ENCODE measurements at regions not wholly inside any gene's neighbourhood (a gene's known extent, or its start where the extent isn't known, plus 50 kb on each side); places are given as distances from the start of the nearest gene placed in this dataset.
"Not testable (repeated sequence)": the region's sequence is repeated elsewhere in the genome, so short reads cannot be mapped to it uniquely, and the experiment has no call there.

DNA sequence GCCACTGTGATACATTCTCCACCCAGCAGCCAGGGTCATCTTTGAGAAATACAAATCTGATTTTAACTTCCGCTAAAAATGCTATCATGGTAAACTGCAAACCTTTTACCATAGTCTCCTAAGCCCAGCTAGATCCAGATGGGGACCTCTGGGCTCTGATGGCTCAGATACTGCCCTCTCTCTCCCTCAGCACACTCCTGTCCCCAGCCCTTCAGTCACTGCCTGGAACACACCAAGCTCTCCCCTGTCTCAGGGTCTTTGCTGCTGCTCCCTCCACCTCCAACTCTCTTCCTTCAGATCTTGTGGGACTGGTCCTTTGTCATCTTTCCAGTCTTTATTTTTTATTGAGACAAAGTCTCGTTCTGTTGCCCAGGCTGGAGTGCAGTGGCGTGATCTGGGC, 65.1 kb downstream of the SPRY4 start:
- no peak for DNase-seq (ENCODE audit: low spot score)

- no peak for DNase-seq (ENCODE audit: low spot score)
Observed at GRCh38 chr5:142255831-142256230, 69.0 kb downstream of the SPRY4 start.

- DNase-seq (ENCODE audit: low spot score): no peak
Observed at GRCh38 chr5:142254431-142254830, 70.4 kb downstream of the SPRY4 start.

GRCh38 chr5:142253938-142254337, 70.9 kb downstream of the SPRY4 start:
- DNase-seq (ENCODE audit: low spot score): no peak

DNA sequence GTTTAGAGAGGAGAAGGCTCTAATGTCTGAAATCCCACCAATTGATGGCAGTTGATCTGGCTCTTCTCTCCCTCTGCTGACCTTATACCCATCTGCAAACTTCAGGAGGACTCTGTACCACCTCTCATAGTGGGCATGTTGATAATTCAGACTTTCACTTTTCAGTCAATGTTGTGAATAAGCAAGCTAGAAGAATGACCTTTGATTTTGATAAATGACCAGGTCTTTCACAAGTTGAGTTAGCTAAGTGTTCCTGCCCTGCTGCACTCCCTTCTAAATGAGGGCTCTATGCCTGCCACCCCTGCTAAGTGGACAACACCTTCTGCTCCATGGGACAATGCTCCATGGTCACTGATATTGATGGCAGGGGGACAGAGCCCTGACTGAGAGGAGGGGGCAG, 74.7 kb downstream of the SPRY4 start:
- no peak for DNase-seq (ENCODE audit: low spot score)

DNA sequence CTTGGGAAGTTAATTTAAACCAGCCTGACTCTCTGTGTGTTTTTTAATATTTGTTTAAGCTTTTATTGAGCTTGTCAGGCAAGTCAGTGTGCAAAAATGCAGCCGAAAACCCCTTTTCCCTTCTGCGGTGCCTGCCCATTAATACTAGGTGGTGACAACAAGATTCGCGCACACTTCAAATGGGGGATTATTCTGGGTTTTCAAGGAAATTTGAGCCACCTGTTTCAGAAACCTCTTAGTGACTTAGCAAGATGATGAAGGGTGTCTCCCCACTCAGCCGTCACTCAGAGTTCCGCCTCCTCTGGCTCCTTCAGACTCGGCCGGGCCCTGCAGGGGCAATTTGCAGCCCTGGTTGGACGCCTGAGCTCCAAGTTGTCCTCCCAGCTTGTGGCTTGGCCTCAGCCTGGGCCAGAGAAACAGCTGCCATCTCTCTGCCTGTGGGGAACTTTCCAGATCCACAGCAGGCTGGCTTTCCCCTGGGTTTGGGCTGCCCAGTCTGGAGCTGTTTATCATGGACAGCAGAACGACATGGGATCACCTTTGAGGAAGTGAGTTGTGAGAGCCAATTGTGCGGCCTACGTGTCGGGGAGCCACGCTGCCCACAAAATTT, 75.9 kb downstream of the SPRY4 start:
- DNase-seq (ENCODE audit: low spot score): no peak

DNA sequence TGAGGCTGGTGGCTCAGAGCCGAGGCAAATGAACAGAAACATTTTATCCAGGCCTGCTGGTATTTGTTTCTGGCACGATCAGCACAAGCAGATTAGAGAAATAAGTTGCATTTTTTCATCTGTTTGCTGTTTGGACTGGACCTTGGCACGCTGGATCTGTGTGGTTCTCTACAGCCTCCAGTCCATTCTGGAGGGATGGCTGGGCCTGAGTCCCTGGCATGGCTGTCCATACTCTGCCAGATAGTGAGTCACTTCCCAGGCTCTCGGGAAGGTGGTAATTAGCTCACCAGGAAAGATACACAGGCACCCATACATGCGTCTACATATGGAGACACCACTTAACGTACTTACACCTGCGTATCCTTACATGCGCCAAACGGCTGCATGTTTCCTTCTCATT, 78.6 kb downstream of the SPRY4 start:
- DNase-seq (ENCODE audit: low spot score): no peak

DNA sequence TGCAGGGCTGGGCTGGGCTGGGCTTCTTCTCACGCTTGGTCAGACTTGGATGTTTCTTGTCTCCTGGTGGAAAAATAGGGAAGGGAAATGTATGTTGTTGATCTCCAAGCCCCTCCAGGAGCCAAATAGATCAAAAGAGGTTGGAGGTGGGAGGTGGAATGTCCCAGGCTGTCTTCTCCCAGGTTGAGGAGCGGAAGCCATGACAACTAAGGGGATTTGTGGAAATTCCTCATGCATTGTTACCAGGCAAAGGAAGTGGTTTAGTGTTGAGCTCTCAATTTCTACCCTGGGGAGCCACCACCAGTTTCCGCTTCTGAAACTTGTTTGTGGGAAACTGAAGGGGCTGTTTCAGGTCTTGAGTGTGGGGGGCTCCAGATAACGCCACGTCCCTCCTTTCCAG, 79.0 kb downstream of the SPRY4 start:
- DNase-seq (ENCODE audit: low spot score): no peak

DNA sequence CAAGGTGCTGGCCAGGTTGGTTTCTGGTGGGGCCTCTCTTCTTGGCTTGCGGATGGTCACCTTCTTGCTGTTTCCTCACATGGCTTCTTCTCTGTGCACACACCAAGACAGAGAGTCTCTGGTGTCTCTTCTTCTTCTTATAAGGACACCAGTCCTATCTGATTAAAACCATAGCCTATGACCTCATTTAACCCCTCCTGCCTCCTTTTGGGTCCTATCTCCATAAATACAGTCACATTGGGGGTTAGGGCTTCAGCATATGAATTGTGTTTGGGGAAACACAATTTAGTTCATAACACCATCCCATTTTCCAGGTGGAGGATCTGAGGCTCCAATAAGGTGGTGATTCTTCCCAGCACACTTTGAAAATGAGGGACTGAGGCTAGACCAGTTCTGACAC, 80.4 kb downstream of the SPRY4 start:
- DNase-seq (ENCODE audit: low spot score): no peak

DNA sequence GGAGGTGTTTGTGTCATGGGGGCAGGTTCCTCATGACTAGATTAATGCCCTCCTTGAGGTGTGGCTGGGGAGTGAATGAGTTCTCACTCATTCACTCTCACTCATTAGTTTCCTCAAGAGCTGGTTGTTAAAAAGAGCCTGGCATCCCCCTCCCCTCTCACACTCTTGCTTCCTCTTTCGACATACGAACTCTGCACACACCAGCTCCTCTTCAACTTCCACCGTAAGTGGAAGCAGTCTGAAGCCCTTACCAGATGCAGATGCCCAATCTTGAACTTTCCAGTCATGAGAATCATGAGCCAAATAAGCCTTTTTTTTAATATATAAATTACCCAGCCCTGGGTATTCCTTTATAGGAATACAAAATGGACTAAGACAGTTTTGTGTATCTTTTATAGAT, 82.5 kb downstream of the SPRY4 start:
- DNase-seq (ENCODE audit: low spot score): no peak

- no peak for DNase-seq (ENCODE audit: low spot score)
Observed at GRCh38 chr5:142239394-142240159, 85.2 kb downstream of the SPRY4 start.

DNA sequence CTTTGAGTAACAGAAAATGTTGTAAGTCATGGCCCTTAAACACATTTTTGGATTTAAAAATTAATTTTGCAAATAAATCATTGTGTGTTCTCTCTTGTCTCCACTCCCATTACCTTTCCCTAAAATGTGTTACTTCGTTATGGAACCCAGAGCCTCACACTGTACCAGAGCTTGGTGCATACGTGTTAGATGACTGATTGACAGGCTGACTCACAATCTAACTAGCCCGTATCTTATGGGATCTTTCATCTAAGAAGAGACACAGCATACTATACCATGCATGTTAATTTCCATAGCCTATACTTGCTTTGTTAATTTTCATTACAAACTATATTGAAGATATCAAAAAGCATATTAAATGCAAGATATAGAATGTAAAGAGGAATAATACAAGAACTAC, 87.1 kb downstream of the SPRY4 start:
- no peak for DNase-seq (ENCODE audit: low spot score)

GRCh38 chr5:142236673-142237290, 88.0 kb downstream of the SPRY4 start:
- DNase-seq (ENCODE audit: low spot score): not testable (repeated sequence)

DNA sequence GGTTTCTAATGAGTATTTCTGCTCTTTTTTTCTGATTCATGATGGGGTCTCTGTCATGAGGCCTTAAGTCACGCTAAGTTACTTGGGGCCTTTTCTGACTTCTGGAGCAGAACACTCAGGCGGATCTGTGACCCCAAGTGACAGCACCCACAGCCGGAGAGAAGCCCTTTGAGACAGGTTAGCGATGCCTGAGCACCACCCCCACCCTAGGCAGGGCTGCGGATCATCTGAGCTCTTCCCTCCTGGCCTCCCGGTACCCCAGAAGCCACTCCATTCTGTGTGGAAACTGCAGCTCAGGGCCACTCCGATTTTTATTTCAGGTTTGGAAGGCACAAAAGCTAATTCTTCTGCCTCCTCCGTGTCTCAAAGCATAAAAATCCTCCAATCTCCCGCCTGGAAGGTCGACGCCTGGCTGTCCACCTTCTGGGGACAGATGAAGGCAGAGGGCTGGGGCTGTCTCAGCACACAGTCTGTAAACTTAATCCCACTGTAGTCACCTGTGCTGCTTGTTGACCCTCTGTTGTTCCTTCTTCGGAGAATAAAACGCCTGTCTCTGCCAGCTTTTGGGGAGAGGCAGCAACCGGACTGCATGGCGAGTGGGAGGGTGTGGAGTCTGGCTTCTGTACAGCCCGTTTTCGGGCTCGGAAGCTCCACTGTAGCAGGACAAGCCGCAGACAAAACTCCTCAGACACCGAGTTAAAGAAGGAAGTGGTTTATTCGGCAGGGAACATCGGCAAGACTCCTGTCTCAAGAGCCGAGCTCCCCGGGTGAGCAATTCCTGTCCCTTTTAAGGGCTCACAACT, 88.8 kb downstream of the SPRY4 start:
- no peak for DNase-seq (ENCODE audit: low spot score)

DNA sequence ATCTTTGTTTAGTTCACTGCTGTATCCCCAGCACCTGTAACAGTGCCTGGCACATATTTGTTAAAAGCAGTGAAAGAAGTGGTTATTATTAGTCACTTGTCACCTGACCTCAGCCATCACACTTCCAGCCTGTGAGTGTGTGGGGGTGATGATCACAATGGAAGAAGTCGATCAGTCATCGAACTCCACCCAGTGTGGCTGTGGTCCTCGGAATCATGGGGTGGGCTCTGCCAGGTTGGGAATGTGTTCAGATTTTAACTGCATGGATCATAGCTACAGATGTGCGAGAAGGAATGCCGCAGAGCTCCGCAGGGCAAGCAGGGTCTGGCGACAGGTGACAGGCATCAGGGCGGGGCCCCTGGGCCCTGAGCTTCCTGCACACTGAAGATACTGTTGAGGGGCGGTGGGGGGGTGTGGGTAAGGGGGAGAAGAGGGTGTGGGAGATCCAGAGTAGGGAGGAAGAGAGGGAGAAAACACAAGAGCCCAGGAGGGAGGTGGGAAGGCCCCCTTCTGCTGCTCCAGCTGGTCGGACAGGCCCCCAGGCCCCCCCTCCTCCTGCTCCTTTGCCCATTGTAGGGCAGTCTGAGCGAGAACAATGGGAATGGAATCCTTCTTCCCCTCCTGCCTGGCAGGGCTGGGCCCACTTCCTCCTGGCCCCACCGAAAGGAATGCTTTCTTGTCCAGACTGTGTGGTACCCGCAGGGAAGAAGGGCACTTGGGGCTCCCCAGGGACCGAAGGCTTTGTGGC, 89.6 kb downstream of the SPRY4 start:
- no peak for DNase-seq (ENCODE audit: low spot score)

DNA sequence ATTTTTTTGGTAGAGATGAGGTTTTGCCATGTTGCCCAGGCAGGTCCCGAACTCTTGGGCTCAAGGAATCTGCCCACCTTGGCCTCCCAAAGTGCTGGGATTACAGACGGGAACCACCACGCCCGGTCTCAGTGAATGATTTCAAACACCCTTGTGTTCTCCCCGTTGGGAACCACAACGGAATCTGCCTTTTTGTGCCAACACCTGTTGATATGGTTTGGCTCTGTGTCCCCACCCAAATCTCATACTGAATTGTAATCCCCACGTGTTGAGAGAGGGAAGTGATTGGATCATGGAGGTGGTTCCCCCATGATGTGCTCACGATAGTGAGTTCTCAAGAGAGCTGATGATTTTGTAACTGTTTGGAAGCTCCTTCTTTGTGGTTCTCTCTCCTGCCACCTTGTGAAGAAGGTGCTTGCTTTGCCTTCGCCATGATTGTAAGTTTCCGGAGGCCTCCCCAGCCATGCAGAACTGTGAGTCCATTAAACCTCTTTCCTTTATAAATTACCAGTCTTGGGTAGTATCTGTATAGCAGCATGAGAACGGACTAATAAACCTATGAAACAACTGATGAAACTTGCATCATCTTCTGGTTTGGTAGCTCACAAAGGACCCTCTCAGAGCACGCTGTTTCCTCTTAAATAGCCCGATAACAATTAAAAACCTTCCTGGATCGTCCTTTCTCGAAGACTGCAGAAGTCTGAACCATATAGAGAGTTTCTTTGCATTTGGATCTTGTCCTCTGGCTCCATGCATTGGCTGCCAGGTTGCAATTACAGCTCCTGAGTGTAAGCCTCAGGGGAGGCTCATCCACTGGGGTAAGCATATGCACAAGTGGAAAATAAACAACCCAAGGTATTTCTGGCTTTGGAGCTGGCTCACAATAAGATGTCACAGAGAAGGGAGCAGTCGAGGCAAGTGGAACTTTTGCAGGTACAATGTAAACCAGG, 91.5 kb downstream of the SPRY4 start:
- no peak for DNase-seq (ENCODE audit: low spot score)

DNA sequence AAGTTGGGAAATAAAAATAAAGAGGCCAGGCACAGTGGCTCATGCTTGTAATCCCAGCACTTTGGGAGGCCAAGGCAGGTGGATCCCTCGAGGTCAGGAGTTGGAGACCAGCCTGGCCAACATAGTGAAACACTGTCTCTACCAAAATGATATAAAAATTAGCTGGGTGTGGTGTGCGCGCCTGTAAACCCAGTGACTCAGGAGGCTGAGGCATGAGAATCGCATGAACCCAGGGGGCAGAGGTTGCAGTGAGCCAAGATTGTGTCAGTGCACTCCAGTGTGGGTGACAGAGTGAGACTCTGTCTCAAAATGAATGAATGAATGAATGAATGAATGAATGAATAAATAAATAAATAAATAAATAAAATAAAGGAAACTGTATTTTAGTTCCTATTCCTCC, 93.9 kb downstream of the SPRY4 start:
- peak; percentile 40 for DNase-seq (ENCODE audit: low spot score)

GRCh38 chr5:142225141-142225540, 99.7 kb downstream of the SPRY4 start:
- no peak for DNase-seq (ENCODE audit: low spot score)

GRCh38 chr5:142222866-142223558, 101.8 kb downstream of the SPRY4 start:
- DNase-seq (ENCODE audit: low spot score): no peak

- DNase-seq (ENCODE audit: low spot score): no peak
Observed at GRCh38 chr5:142222225-142222865, 102.5 kb downstream of the SPRY4 start.
